Liver (tissue), 8 donors: ENCODE measurements at regions not wholly inside any gene's neighbourhood (a gene's known extent, or its start where the extent isn't known, plus 50 kb on each side); places are given as distances from the start of the nearest gene placed in this dataset.

Experiments
- DNase-seq: peaks from one replicate; pipeline ENCODE4 v3.0.0-alpha.2; 2017; ENCODE audit warnings: low spot score
- H3K27ac ChIP-seq, 2 donors: one replicate each; pipeline ENCODE4 v1.7.0; 2013; ENCODE audit warnings: inconsistent platforms in 2 of 2, low read length in 2 of 2, control low read depth in 1 of 2, low read depth in 1 of 2, mild to moderate bottlenecking in 1 of 2
- H3K27me3 ChIP-seq, 4 donors: one replicate each; pipeline versions ENCODE4 v1.6.1 to v1.7.0; 2013; ENCODE audit warnings: low read length in 3 of 4, inconsistent platforms in 1 of 4, mild to moderate bottlenecking in 1 of 4, moderate library complexity in 1 of 4; ENCODE audit not compliant: control insufficient read depth in 4 of 4, insufficient read depth in 4 of 4
- H3K36me3 ChIP-seq, 4 donors: one replicate each; pipeline versions ENCODE4 v1.6.1 to v1.7.0; 2013; ENCODE audit warnings: low read length in 3 of 4, mild to moderate bottlenecking in 3 of 4, low read depth in 1 of 4, moderate library complexity in 1 of 4; ENCODE audit not compliant: control insufficient read depth in 4 of 4, insufficient read depth in 3 of 4
- H3K4me1 ChIP-seq, 4 donors: one replicate each; pipeline versions ENCODE4 v1.6.1 to v1.7.0; 2013; ENCODE audit warnings: low read length in 3 of 4, mild to moderate bottlenecking in 3 of 4, moderate library complexity in 1 of 4; ENCODE audit not compliant: control insufficient read depth in 4 of 4, insufficient read depth in 4 of 4
- H3K4me3 ChIP-seq, 3 donors: one replicate each; pipeline versions ENCODE4 v1.6.1 to v1.7.0; 2013; ENCODE audit warnings: low read length in 3 of 3, control low read depth in 1 of 3, low read depth in 1 of 3, mild to moderate bottlenecking in 1 of 3
- H3K9ac ChIP-seq, 2 donors: one replicate each; pipeline ENCODE4 v1.7.0; 2013; ENCODE audit warnings: low read length in 2 of 2, mild to moderate bottlenecking in 2 of 2, moderate library complexity in 2 of 2, control low read depth in 1 of 2, low read depth in 1 of 2
- H3K9me3 ChIP-seq, 4 donors: one replicate each; pipeline versions ENCODE4 v1.6.1 to v1.7.0; 2013; ENCODE audit warnings: low read length in 3 of 4; ENCODE audit not compliant: control insufficient read depth in 4 of 4
- FOXA1 ChIP-seq: IDR thresholded peaks from 2 replicates; pipeline ENCODE4 v1.6.1; 2016; ENCODE audit warnings: antibody characterized with exemption
- FOXA2 ChIP-seq: IDR thresholded peaks from 2 replicates; pipeline ENCODE4 v1.6.1; 2016; ENCODE audit warnings: antibody characterized with exemption
- HNF4G ChIP-seq: IDR thresholded peaks from 2 replicates; pipeline ENCODE4 v1.6.1; 2016; ENCODE audit warnings: antibody characterized with exemption
- NR2F2 ChIP-seq: IDR thresholded peaks from 2 replicates; pipeline ENCODE4 v1.6.1; 2016; ENCODE audit warnings: antibody characterized with exemption
- RAD21 ChIP-seq, 2 donors: IDR thresholded peaks; 2 replicates each; pipeline ENCODE4 v1.6.1; 2016; ENCODE audit warnings: antibody characterized with exemption in 2 of 2, mild to moderate bottlenecking in 2 of 2
- RXRA ChIP-seq, 2 donors: IDR thresholded peaks; 2 replicates each; pipeline ENCODE4 v1.6.1; 2017 to 2018; ENCODE audit warnings: antibody characterized with exemption in 2 of 2, mild to moderate bottlenecking in 1 of 2
- SP1 ChIP-seq: IDR thresholded peaks from 2 replicates; pipeline ENCODE4 v1.6.1; 2018; ENCODE audit warnings: antibody characterized with exemption, mild to moderate bottlenecking
- WGBS: extraction: QIAGEN DNeasy Blood & Tissue Kit; methylation state at CpG from one replicate; pipeline ENCODE4 v1.1.7; 2013; 5-methylcytosine and 5-hydroxymethylcytosine counted together
- TF ChIP-seq, protein P1 (sequence below): IDR thresholded peaks from 2 replicates; pipeline ENCODE4 v1.6.1; 2016; ENCODE audit warnings: antibody characterized with exemption
- TF ChIP-seq, protein P2 (sequence below): fragments of 150-350 bp; IDR thresholded peaks from 2 replicates; pipeline ENCODE4 v1.5.1; 2017; ENCODE audit warnings: improper control_type of control experiment, low read depth, low read length; ENCODE audit not compliant: missing input control
- TF ChIP-seq, protein P3 (sequence below): IDR thresholded peaks from 2 replicates; pipeline ENCODE4 v1.6.1; 2016; ENCODE audit warnings: antibody characterized with exemption, mild to moderate bottlenecking
- TF ChIP-seq, protein P4 (sequence below): IDR thresholded peaks from 2 replicates; pipeline ENCODE4 v1.6.1; 2016; ENCODE audit warnings: antibody characterized with exemption
- donor health status: healthy.
- donor health status: healthy.
- donor health status: healthy.
- donor health status: healthy.
- donor health status: healthy.

DNA sequence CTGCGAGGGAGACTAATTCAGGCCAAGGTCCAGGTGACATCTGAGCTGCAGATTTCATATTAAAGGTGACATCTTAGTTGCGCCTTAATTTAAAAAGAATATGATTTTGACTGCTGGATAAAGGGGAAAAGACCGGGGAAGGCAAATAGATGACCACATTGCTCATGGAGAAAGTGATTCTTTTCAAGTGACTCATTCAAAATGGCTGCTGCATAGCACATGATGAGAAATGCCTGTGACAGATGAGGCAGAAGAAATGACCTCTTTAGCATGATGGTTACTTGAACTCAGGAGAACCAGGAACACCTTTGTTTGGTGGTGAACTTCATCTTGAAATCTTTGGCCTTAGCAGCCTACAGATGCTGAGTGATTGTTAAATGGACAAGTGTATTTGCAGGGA is 385.8 kb upstream of the TRIB2 start (continued):
- TF ChIP-seq RXRA (IDR thresholded peaks at IDR 0.05): no peak

DNA sequence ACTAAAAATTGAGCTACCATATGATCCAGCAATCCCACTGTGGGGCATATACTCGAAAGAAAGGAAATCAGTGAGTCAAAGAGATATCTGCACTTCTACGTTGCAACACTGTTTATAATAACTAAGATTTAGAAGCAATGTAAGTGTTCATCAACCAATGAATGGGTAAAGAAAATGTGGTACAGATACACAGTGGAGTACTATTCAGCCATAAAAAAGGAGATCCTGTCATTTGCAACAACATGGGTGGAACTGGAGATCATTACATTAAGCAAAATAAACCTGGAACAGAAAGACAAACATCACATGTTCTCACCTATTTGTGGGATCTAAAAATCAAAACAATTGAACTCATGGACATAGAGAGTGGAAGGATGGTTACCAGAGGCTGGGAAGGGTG is 385.0 kb upstream of the TRIB2 start:
- TF ChIP-seq, protein P1, sequence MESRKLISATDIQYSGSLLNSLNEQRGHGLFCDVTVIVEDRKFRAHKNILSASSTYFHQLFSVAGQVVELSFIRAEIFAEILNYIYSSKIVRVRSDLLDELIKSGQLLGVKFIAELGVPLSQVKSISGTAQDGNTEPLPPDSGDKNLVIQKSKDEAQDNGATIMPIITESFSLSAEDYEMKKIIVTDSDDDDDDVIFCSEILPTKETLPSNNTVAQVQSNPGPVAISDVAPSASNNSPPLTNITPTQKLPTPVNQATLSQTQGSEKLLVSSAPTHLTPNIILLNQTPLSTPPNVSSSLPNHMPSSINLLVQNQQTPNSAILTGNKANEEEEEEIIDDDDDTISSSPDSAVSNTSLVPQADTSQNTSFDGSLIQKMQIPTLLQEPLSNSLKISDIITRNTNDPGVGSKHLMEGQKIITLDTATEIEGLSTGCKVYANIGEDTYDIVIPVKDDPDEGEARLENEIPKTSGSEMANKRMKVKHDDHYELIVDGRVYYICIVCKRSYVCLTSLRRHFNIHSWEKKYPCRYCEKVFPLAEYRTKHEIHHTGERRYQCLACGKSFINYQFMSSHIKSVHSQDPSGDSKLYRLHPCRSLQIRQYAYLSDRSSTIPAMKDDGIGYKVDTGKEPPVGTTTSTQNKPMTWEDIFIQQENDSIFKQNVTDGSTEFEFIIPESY: no peak
- TF ChIP-seq, protein P2, sequence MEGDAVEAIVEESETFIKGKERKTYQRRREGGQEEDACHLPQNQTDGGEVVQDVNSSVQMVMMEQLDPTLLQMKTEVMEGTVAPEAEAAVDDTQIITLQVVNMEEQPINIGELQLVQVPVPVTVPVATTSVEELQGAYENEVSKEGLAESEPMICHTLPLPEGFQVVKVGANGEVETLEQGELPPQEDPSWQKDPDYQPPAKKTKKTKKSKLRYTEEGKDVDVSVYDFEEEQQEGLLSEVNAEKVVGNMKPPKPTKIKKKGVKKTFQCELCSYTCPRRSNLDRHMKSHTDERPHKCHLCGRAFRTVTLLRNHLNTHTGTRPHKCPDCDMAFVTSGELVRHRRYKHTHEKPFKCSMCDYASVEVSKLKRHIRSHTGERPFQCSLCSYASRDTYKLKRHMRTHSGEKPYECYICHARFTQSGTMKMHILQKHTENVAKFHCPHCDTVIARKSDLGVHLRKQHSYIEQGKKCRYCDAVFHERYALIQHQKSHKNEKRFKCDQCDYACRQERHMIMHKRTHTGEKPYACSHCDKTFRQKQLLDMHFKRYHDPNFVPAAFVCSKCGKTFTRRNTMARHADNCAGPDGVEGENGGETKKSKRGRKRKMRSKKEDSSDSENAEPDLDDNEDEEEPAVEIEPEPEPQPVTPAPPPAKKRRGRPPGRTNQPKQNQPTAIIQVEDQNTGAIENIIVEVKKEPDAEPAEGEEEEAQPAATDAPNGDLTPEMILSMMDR: no peak
- no peak for TF ChIP-seq HNF4G
- no peak for TF ChIP-seq RAD21 (IDR thresholded peaks at IDR 0.05)
- no peak for TF ChIP-seq SP1
- Histone ChIP-seq H3K9ac (no peak overlapping the region), H3K9me3 (peaks cover 0 to 2% (median 0%) of the 10 kb centered on the region in 4 donors), H3K36me3 (no peaks in the 10 kb centered on the region), H3K27ac (no peak overlapping the region), H3K27me3 (no peaks in the 10 kb centered on the region), H3K4me3 (no peak overlapping the region), H3K4me1 (no peaks in the 10 kb centered on the region)
- DNase-seq: no peak
- 93% methylated on average over 2 of the region's 2 CpGs for WGBS

DNA sequence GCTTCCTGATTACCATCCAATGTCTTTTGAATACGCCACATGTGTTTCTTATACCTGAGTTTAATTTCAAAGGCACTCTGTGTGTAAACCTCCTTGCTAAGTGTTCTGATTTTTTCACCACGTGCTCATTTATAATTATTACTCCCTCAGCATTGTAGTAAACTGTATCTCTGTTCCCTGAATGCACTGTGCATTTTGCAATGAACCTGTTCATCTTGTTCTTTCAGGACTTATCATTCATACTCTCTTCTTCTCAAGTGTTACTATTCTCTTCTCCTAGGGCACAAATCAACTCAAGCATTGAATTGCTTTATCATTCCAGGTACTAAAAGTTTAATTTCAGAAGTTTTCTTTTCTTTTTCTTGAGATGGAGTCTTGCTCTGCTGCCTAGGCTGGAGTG is 383.4 kb upstream of the TRIB2 start:
- WGBS: 70% methylated on average over 2 of the region's 2 CpGs

DNA sequence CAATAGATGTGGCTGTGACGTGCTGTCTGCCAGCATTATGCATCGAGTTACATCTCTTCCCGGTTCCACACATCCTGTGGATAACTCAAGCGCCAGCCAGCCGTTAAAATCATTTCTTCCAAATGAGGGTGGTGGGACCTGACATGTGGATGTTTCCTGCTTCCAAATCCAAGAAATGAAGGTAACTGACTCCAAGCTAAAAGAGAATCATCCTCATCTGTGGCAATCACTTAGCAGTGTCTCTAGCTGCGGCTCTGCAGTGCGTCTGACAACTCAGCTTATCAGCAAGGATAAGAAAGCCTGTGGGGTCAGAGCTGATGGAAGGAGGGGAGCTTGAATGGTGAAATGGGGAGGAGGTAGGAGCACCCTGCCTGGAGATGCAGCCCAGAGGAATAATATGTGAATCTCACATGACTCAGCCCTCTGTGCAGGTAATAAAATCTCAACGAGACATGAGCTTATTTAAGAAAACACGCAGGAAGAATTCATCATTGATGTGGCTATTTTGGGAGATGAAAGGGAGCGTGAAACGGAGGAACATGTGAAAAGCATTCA is 382.2 kb upstream of the TRIB2 start:
- no peaks in the 10 kb centered on the region for H3K27me3 ChIP-seq
- no peak for DNase-seq
- no peaks in the 10 kb centered on the region for H3K4me1 ChIP-seq
- H3K27ac ChIP-seq: no peak overlapping the region
- no peaks in the 10 kb centered on the region for H3K36me3 ChIP-seq
- H3K4me3 ChIP-seq: no peak overlapping the region
- H3K9me3 ChIP-seq: peaks cover 0 to 2% (median 0%) of the 10 kb centered on the region in 4 donors
- H3K9ac ChIP-seq: no peak overlapping the region
- TF ChIP-seq, protein P3, sequence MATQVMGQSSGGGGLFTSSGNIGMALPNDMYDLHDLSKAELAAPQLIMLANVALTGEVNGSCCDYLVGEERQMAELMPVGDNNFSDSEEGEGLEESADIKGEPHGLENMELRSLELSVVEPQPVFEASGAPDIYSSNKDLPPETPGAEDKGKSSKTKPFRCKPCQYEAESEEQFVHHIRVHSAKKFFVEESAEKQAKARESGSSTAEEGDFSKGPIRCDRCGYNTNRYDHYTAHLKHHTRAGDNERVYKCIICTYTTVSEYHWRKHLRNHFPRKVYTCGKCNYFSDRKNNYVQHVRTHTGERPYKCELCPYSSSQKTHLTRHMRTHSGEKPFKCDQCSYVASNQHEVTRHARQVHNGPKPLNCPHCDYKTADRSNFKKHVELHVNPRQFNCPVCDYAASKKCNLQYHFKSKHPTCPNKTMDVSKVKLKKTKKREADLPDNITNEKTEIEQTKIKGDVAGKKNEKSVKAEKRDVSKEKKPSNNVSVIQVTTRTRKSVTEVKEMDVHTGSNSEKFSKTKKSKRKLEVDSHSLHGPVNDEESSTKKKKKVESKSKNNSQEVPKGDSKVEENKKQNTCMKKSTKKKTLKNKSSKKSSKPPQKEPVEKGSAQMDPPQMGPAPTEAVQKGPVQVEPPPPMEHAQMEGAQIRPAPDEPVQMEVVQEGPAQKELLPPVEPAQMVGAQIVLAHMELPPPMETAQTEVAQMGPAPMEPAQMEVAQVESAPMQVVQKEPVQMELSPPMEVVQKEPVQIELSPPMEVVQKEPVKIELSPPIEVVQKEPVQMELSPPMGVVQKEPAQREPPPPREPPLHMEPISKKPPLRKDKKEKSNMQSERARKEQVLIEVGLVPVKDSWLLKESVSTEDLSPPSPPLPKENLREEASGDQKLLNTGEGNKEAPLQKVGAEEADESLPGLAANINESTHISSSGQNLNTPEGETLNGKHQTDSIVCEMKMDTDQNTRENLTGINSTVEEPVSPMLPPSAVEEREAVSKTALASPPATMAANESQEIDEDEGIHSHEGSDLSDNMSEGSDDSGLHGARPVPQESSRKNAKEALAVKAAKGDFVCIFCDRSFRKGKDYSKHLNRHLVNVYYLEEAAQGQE: no peak
- TF ChIP-seq FOXA1: no peak
- TF ChIP-seq SP1: no peak
- no peak for TF ChIP-seq FOXA2
- 70% methylated on average over 11 of the region's 11 CpGs for WGBS

More for the DNA sequence above, 383.4 kb upstream of the TRIB2 start:
- no peak for TF ChIP-seq NR2F2
- TF ChIP-seq, protein P4, sequence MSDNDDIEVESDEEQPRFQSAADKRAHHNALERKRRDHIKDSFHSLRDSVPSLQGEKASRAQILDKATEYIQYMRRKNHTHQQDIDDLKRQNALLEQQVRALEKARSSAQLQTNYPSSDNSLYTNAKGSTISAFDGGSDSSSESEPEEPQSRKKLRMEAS: no peak
- no peak for DNase-seq
- Histone ChIP-seq H3K4me3 (no peak overlapping the region), H3K27ac (no peak overlapping the region), H3K36me3 (no peaks in the 10 kb centered on the region), H3K4me1 (no peaks in the 10 kb centered on the region), H3K27me3 (no peaks in the 10 kb centered on the region), H3K9me3 (peaks cover 0 to 2% (median 0%) of the 10 kb centered on the region in 4 donors), H3K9ac (no peak overlapping the region)
